GM18526 (cell line): ENCODE measurements at regions not wholly inside any gene's neighbourhood (a gene's known extent, or its start where the extent isn't known, plus 50 kb on each side); places are given as distances from the start of the nearest gene placed in this dataset.

Experiments used
- POLR2A ChIP-seq: IDR thresholded peaks from 3 replicates; pipeline ENCODE4 v1.6.1; 2011; ENCODE audit not compliant: insufficient read length; ENCODE audit errors: extremely low read depth

DNA sequence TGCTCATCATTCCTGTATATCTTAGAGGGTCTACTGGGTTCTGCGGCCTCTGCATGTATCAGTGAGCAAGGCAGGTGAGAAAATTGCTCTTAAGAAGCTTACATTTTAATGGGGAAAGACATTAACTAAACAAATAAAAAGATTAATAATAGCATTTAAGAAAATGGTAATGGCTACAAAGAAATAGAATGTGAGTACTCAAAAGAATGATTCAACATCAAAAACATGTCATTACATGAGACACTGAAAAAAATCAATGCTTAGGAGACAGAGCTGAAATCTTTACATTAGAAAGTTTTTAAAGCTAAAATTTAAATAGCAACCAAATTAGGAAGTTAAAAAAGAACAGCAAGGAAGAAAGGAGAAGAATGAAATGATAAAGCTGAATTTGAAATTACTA lies 146.9 kb upstream of the PHACTR1 start:
- no peak for TF ChIP-seq POLR2A

DNA sequence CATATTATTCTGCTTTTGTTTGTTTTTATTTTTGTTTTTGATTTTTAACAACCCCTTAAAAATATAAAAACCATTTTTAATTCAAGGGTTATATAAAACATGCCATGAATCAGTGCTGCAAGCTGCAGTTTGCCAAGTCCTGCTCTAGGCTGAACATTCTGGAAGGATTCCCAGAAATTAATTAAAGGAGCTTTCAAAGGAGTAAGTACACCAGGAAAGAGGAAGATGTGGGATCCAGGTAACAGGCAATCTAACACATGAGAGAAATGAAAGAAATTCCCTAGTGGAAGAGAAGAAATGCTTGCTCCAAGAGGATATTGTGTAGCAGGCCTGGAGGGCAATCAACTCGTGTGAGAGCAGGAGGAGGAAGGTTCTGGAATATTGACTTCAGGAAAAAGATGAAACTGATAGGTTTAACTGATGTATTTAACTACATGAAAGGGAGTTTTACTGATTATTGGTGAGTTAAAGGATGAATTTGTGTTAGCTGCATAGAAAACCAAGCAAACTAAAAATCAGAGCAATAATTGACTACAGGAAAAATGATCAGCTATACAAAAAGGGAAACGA lies 146.0 kb upstream of the PHACTR1 start:
- no peak for TF ChIP-seq POLR2A

DNA sequence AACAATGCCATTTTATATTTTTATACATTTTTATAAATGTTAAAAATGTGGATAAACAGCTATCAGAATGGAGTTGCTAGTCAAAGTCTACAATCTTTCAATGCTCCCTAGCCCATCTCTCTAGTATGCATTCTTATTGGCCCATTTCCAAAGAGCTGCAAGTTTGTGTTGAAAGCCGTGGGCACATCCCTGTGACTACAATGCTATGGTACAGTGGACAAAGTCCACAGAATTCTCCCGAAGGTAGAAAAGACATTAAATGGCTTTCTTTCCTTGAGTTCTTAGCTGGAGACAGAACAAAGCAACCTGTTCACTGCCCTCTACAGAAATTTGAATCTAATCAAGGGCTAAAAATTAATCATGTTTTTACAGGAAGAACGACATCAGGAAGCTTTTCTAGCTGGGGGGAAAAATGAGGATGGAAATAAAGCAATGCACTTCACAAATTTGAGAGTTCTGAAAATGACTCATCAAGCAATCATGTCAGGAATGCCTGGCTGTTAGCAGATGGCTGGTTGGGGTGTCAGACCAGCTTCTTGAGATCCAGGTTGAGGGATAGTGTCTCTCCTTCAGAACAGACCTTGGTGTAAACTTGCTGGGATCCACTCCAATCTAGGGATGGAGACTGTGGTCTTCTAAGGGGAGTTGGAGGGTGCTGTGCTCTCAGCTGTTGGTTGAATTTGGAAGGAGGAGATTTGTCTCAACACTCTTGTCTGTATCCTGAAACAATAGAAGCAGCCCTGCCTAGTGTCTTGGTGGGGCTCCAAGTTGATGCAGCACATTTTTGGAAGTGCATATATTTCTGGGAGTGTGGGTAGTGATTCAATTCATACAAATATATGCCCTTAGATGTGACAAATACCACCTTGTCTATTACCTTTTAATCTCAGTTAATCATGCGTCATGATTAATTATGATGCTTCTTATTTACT lies 143.4 kb upstream of the PHACTR1 start:
- TF ChIP-seq POLR2A: no peak

GRCh38 chr6:12575961-12576360 lies 140.6 kb upstream of the PHACTR1 start:
- no peak for TF ChIP-seq POLR2A

- no peak for TF ChIP-seq POLR2A
These were observed 140.2 kb upstream of the PHACTR1 start for GRCh38 chr6:12576389-12576788.

- no peak for TF ChIP-seq POLR2A
These were observed 139.3 kb upstream of the PHACTR1 start for GRCh38 chr6:12577124-12577850.

DNA sequence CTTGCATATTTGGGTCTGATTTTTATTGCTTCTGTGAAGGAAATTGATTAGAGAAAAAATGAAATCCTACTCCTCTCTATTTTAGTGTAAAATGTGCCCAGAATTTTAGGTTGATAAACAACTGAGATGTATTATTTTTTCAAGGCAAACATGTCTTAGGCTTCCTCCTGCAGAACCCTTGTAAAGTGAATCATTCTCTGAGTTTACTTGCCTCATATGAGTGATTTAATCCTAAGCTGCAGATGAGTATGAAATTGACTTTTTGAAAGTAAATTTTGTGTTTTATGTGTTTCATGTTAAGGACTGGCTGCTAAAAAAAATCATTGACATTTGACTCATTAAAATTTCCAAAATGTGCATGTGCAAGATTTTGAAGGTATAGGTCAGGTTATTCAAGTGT lies 138.5 kb upstream of the PHACTR1 start:
- no peak for TF ChIP-seq POLR2A

- TF ChIP-seq POLR2A: no peak
These were observed 137.8 kb upstream of the PHACTR1 start for GRCh38 chr6:12578751-12579150.

GRCh38 chr6:12580290-12580689 lies 136.3 kb upstream of the PHACTR1 start:
- TF ChIP-seq POLR2A: no peak

DNA sequence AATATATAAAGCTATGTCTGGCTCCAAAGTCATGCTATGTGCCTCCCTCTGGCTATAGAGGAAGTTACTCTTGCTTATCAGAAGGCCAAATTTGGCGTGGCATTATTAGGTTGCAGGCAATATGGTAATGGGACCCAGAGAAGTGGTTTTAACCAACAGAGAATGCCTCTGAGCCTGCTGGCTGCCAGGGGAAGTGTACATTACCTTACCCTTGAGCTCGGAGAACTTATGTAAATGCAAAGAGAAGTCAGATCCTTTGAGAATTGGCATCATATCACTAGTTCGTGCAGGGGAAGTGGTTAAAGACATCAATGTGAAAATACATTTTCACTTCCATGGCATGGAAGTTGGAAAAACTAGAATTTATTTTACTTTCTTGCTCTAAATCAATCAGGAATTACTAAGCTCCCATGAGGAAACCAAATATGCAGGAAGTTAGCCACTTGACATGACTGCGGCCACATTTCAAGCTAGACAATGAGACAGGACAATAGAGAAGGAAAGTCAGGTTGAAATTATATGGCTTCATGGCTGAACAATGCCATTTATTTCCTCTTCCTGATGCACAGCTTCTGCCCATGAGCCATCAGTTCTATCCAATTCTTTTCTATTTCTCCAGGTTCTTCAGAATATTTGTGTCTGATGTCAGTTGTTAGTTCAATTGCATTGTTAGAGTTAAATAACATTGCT lies 134.0 kb upstream of the PHACTR1 start:
- no peak for TF ChIP-seq POLR2A

GRCh38 chr6:12584631-12585405 lies 131.7 kb upstream of the PHACTR1 start:
- TF ChIP-seq POLR2A: no peak

DNA sequence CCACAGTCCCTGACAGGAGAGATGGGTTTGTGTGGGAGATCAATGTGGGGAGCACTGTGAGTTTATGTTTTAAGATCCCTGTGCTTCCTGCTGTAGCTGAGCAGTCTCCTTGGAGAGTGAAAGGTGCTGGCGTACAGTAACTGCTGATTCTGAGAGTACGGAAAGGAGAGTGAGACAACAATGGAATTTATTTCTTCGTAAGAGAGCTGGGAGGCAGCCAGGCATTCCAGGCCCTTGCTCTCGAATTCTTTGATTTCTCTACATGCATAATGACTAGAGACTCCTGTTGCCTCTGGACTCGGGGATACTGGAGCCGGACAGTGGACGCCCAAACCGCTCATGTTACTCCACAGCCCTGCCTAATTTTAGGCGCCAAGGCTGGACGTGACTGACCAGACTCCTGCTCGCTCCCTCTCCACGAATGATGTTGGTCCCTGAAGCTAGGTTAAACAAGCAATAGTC lies 131.0 kb upstream of the PHACTR1 start:
- TF ChIP-seq POLR2A: no peak

- no peak for TF ChIP-seq POLR2A
These were observed 129.7 kb upstream of the PHACTR1 start for GRCh38 chr6:12586721-12587480.

- no peak for TF ChIP-seq POLR2A
These were observed 125.7 kb upstream of the PHACTR1 start for GRCh38 chr6:12590901-12591300.
